GM18498 (cell line): ENCODE measurements at regions not wholly inside any gene's neighbourhood (a gene's known extent, or its start where the extent isn't known, plus 50 kb on each side); places are given as distances from the start of the nearest gene placed in this dataset.

Experiments used
- ATAC-seq: cut with Tn5 transposase; IDR thresholded peaks from one replicate; pipeline ENCODE4 v1.9.1; 2021; ENCODE audit warnings: mild to moderate bottlenecking, moderate library complexity; ENCODE audit not compliant: unreplicated experiment

GRCh38 chr2:128622371-128622770, 303.7 kb upstream of the HS6ST1 start:
- no peak for ATAC-seq

DNA sequence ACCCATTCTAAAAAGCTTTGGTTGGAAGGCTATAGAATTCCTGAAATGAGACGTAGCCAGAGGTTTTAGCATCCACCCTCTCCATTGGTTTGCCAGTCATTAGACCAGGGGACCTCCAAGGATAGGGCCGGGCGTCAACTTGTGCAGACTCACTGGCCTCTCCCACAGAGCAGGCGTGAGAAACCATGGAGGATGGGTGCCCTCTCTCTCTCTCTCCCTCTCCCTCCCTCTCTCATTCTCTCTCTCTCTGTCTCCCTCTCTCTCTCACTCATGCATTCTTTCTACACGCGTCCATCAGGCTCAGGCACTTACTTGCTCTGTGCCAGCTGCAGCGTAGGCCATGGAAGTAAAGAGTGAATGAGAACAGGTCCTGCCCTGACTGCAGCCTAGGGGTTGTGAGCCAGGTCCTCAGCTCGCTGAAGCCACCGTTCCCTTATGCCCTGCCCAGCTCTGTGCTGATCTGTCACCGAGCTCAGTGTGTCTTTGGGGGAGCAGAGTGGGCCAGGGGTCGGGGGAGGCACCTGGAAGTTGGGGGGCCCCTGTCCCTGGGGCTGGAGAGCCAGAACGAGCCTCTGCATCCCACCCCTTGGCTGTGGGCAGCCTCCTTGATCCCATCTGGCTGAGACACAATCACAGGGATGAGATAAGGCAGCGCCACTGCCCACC, 304.4 kb upstream of the HS6ST1 start:
- no peak for ATAC-seq

- ATAC-seq, result peak; percentile 84
Observed at GRCh38 chr2:128623776-128624761, 305.4 kb upstream of the HS6ST1 start.

DNA sequence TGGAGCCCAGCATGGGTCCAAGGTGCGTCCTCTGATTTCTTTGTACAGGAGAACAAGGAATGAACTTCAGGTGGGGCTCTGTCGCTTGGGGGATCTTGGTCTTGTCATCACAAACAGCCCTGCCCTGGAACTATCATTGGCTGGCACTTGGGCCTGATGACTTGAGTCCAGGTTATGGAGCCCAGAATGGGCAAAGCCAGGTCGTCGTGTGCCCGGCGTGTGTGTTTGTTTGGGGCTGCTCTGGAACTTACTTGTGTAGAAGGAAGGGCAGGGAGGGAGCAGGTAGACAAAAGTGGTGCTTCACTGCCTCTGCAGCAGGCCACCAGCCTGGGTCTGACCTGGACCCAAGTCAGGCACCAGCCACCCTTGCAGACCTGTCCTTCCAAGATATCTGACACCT, 306.3 kb upstream of the HS6ST1 start:
- no peak for ATAC-seq

GRCh38 chr2:128625421-128625820, 306.8 kb upstream of the HS6ST1 start:
- ATAC-seq, result no peak

- no peak for ATAC-seq
Observed at GRCh38 chr2:128625963-128626759, 307.5 kb upstream of the HS6ST1 start.

DNA sequence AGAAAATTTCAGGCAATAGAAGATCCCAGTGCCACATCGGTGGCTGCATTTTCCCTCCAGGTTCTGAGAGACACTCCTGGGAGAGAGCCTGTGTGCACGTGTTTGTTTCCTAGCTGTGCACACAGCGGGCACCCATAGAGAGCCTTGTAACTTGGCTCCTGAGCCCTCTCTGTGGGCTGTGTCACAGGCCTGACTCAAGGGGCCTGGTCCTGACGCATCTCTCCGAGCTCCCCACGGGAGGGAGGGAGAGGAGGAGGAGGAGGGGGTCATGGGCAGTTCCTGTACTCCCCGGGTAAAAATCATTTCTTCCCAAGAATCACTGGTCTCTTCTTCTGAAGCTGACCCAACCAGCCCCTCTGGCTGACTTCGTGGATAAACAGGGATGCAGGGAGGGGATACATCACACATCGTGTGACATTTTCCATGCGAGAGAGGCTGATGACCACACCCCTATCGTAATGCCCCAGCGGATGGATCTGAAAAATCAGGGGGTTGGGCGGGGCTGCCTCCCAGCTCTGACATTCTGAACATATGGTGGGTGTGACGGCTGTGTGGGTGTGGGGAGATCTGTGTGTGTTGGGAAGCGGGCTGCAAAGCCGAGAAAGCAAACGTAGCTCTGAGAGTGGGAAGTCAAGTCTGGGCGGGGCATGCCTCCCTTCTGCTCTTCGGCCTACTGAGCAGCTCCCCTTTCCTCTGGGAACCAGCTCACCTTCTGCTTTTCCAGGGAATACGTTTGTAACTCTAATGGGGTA, 308.3 kb upstream of the HS6ST1 start:
- no peak for ATAC-seq

- no peak for ATAC-seq
Observed at GRCh38 chr2:128628206-128628605, 309.5 kb upstream of the HS6ST1 start.

DNA sequence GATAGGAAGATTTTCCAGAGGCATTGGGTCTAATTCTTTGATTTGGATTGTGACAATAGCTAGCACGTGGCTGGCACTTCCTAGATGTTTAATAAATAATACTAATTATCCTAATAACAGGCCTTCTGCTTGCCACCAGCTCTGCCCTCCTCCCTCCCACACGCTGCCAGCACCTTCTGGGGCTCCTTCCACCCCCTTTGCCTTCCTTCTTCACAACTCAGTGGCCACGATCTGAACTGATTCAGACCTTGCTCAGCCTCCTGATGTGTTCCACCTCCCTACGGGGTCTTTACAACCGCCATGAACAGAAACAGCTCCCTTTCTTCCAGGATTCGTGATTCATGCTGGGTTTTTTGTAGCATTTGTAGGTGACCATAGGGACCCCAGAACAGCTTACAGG, 310.3 kb upstream of the HS6ST1 start:
- ATAC-seq, result no peak

- ATAC-seq, result no peak
Observed at GRCh38 chr2:128630974-128631697, 312.5 kb upstream of the HS6ST1 start.

DNA sequence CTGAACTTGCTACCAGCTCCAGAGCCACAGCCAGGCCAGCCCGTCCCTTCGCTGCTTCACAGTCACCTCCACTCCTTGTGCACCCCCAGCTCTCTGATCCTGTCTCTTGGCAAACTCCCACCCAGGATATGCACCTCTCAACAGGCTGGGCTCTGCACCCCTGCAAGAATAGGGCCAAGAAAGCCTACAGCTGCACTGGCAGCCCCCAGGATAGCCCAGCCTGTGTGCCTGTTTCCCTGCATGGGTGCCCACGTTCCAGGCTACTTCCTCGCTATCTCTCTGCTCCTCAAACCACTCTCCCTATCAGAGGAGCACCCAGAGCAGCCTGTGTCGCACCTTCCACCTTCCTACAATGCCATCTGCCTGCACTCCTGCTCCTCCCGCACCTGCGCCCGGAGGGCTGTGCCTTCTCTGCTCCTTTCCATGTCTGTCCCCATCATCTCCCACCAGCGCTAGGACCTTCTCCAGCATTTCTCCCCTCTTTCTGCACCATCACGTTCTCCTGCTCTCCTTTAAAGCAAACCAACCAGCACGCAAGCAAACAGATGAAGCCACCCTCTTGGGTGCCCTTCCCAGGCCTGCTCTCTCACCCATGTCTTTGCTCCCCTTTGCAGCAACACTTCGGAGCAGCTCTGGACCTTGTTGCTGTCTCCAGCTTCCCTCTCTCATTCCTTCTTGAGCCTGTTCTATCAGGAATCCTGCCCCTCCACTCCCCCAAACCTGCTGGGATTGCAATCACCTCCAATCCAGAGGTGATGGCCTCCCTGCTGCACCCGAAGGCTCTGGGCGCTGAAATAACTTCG, 313.2 kb upstream of the HS6ST1 start:
- no peak for ATAC-seq

DNA sequence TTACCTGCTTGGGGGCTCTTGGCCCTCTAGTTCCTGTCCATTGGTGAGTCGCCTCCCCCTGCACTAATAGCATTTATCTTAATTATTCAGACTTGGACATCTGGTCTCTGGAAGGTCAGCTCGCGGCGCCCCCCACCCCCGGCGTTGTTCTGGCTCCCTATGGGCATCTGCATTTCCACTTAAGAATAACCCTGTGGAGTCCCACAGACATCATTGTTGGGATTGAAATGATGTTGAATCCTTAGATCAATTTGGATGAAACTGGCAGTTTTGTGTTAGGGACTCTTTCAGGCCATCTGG, 313.8 kb upstream of the HS6ST1 start:
- ATAC-seq, result no peak

DNA sequence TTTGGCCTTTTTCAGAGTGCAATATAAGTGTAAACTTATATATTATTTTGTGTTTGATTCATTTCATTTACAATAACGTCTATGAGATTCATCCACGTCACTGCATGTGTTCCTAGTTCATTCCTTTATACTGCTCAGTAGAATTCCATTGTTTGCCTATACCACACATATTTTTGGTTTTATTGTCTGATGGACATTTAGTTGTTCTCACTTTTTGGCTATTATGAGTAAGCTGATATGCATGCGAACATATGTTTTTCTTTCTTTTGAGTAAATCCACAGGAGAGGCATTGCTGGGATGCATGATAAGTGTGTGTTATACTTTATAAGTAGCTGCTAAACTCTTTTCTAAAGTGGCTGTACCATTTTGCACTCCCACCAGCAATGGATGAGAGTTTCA, 314.8 kb upstream of the HS6ST1 start:
- ATAC-seq, result no peak

- no peak for ATAC-seq
Observed at GRCh38 chr2:128635361-128635900, 316.8 kb upstream of the HS6ST1 start.

GRCh38 chr2:128636802-128637147, 318.1 kb upstream of the HS6ST1 start:
- no peak for ATAC-seq

DNA sequence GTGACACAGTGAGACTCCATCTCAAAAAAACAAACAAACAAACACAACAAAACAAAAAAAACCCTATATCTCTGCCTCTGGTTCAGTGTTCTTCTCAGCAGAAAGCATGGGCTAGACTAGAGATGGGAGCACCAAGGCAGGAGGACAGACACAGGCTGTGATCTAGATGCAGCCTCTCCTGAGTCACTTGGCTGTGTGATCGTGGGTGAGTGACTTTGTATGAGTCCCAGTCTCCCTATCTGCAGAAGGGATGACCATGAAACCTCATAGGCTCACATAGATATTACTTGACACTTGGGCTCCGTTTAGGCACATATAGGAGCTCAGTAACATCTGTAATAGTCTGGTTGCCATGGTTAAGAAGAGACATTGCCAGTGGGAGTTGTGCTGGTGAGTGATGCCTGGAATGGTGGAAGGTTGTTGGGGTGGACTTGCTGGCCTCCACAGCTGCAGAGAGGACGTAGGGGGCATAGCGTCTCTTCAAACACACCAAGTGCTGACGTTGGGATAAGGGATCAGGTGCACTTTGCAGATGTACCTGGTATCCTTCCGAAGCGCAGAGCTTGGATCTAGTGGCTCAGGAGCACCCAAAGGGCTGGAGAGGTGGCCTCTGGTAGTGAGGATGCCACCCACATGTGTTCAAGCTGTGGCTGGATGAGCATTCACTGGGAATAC, 318.9 kb upstream of the HS6ST1 start:
- ATAC-seq, result no peak

DNA sequence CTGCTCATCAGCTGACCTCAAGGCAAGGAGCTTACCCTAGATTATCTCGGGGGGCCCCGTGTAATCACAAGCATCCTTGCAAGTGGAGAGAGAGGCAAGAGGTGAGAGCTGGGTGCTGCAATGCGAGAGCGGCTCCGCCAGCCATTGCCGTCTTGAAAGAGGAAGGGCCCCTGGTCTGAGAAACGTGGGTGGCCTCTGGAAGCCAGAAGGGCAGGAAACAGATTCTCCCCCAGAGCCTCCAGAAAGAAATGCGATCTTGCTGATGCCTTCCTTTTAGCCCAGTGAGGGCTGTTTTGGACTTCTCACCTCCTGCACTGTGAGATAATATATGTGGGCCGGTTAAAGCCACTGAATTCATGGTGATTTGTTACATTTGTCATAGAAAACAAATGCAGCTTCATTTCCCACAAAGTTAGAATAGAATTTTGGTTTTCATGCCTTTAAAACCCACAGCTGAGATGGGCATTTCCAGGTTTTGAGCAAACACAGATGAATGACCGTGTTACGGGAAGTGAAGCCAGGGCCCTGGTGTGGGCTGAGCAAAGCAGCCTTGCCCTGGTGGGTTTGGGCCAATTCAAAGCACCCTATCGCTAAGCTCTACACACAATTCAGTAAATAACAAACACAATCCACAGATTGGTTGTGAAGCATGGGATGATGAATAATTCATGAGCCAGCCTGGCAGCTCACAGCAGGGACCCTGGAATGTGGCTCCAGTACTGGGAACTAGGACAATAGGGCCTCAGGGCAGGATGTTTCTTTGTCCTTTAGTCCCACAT, 319.9 kb upstream of the HS6ST1 start:
- ATAC-seq, result no peak

DNA sequence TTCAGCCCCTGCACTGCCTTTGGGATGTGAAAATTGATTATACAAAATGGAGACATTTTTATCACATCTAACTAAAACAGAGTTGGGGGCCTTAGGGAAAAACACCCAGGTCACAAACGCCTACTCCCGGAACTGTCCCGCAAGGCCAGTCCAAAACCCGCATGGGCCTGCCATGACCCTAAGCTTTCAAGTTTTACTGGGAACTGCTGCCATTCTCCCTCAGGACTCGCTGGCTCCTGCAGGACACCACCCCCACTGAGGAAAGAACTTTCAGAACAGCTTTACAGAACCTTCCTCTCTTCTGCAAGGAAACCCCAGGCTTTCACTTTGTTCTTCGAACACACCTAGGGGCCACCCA, 320.4 kb upstream of the HS6ST1 start:
- ATAC-seq, result no peak
